GM12865 (cell line): ENCODE measurements at regions not wholly inside any gene's neighbourhood (a gene's known extent, or its start where the extent isn't known, plus 50 kb on each side); places are given as distances from the start of the nearest gene placed in this dataset.

Source experiments
- DNase-seq: peaks from one replicate; pipeline ENCODE4 v3.0.0; 2010; ENCODE audit warnings: low read depth
- H3K4me3 ChIP-seq: 2 replicates; pipeline ENCODE4 v1.5.1; 2011; ENCODE audit warnings: mild to moderate bottlenecking, low read depth, low read length, control low read depth
- TF ChIP-seq, protein P1 (sequence below): IDR thresholded peaks from 2 replicates; pipeline ENCODE4 v1.5.1; 2011; ENCODE audit warnings: low read length, control low read depth, low read depth, inconsistent platforms; ENCODE audit not compliant: insufficient read depth; ENCODE audit errors: missing control alignments

DNA sequence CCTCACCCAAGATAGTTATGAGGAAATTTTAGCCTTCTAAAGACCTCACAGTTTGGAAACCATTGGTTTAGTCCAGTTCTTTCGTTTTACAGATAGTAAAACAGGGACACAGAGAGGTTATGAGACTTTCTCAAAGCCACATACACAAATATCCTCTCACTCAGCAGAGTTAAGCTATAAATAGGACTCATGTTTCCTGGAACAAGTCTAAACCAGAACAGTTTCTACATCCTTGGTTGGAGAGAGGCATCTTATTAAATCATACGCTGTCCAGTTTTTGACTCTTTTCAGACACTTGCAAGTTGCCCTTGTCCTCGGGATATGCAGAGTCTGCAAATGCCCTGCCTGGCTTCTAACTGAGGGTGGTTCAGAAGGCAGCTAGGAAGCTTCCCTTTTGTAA lies 462.1 kb upstream of the DEPDC1 start:
- no peak for DNase-seq
- TF ChIP-seq, protein P1, sequence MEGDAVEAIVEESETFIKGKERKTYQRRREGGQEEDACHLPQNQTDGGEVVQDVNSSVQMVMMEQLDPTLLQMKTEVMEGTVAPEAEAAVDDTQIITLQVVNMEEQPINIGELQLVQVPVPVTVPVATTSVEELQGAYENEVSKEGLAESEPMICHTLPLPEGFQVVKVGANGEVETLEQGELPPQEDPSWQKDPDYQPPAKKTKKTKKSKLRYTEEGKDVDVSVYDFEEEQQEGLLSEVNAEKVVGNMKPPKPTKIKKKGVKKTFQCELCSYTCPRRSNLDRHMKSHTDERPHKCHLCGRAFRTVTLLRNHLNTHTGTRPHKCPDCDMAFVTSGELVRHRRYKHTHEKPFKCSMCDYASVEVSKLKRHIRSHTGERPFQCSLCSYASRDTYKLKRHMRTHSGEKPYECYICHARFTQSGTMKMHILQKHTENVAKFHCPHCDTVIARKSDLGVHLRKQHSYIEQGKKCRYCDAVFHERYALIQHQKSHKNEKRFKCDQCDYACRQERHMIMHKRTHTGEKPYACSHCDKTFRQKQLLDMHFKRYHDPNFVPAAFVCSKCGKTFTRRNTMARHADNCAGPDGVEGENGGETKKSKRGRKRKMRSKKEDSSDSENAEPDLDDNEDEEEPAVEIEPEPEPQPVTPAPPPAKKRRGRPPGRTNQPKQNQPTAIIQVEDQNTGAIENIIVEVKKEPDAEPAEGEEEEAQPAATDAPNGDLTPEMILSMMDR, result no peak
- no peak overlapping the region for H3K4me3 ChIP-seq

DNA sequence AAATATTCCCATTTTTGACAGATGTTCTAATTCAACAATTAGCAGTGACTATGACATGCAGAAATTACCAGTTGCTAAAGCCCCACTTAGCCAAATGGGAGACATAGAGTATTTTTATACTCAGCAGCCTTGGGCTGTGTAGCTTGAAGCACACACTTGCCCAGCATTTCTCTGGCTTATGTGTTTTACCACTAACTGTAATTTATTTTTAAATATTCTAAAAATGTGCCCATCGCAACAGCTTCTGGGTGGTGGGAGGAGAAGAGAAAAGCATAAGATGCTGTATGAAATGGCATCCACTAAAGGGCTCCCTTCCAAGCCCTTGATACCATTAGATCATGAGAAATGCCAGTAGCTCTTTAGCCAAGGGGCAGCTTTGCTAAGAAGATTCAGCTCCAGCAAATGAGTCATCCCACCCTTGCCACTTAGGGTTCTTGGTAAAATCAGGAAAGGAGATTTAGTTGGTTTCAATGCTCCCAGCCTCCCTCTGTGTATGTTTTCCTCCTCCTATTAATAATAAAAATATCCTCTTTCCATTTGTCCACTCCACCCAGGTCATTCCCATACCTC lies 462.7 kb upstream of the DEPDC1 start:
- no peak overlapping the region for H3K4me3 ChIP-seq
- TF ChIP-seq, protein P1, result no peak
- DNase-seq, result no peak

DNA sequence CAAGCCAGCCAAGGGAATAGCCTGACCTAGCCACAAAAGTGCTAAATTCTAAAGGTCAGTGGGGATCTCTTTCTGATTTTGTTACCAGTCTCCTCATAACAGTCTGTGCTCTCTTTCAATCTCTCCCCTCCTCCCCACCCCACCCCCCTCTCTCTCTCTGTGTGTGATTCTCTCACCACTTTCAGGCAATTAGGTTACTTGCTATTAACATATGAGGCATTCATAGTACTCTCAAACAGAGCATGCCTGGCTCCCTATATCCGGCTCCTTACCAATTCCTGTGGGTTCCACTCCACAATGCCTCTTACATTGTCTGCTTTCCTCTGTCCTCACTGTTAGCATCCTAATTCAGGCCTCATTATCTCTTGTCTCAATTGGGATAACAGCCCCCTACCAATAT lies 464.3 kb upstream of the DEPDC1 start:
- DNase-seq, result no peak
- H3K4me3 ChIP-seq, result no peak overlapping the region
- TF ChIP-seq, protein P1, result no peak

DNA sequence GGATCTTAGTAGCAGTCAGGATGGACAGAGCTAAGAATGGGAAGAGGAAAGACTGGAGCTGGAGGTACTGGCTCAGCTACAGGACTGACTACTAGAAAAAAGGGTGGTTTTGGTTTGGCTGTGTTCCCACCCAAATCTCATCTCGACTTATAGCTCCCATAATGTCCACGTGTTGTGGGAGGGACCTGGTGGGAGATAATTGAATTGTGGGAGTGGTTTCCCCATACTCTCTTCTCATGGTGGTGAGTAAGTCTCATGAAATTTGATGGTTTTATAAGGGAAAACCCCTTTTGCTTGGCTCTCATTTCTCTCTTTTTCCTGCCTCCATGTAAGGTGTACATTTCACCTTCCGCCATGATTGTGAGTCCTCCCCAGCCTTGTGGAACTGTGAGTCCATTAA lies 466.5 kb upstream of the DEPDC1 start:
- TF ChIP-seq, protein P1, result no peak
- H3K4me3 ChIP-seq, result no peak overlapping the region
- DNase-seq, result no peak

DNA sequence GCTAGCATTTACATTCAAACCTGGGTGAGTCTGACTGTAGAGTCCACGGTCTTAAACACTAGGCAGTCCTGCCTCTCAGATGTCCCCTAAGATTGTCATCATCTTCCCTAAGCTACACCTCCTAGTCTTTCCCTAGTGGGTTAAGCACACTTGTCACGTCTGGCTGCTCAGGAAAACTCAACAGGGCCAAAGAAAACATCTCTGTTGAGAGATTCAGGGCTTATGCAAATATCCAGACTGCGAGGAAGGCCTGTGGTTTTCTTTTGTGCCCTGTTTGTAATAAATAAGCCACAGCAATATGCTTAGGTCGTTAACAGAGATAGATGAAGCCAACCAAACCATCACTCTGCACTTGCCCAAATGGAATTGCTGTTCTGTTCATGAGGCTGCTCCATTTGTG lies 472.6 kb upstream of the DEPDC1 start:
- DNase-seq, result peak; percentile 8
- TF ChIP-seq, protein P1, result no peak
- H3K4me3 ChIP-seq, result no peak overlapping the region

DNA sequence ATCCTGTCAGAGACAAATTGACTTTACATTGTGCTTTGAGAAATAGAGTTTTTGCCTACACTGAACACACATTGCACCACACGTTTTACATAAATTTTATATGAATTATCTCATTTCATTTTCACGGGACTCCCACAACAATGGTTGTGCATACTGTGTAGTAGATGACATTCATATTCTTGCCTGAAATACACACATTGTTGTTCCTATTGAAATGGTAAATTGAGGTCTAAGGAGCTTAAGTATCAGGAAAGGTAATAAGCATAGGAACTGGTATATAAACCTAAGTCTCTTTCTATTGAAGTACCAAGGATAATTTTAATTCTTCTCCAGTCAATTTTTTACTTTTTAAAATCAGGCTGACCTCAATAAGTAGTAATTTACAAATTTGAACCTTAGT lies 473.7 kb upstream of the DEPDC1 start:
- TF ChIP-seq, protein P1, result no peak
- no peak overlapping the region for H3K4me3 ChIP-seq
- DNase-seq, result no peak
